Panc1 (cell line): ENCODE measurements at regions not wholly inside any gene's neighbourhood (a gene's known extent, or its start where the extent isn't known, plus 50 kb on each side); places are given as distances from the start of the nearest gene placed in this dataset.

Source experiments
- ATAC-seq: fragments of 200-7000 bp; cut with Tn5 transposase; 2 replicates; pipeline ENCODE4 v1.9.1; 2020; ENCODE audit warnings: mild to moderate bottlenecking, moderate library complexity
- BruUV-seq: library from RNA; stranded (reverse); fragments of 400-500 nt; replicated peaks from 2 replicates; lab custom pipeline; 2021; lab: Mats Ljungman, UMichigan
- CTCF ChIA-PET: fragments of 300-600 bp; sonication (Branson Sonifier 250); formaldehyde crosslinking; loops from one replicate; lab custom pipeline; 2022; ENCODE audit warnings: antibody characterized with exemption; lab: Charles Lee
- POLR2A ChIA-PET: fragments of 300-600 bp; sonication (Branson Sonifier 250); formaldehyde crosslinking; loops from one replicate; lab custom pipeline; 2022; ENCODE audit warnings: antibody characterized with exemption; lab: Charles Lee
- DNase-seq: peaks from one replicate; pipeline ENCODE4 v3.0.0-alpha.2; 2010; ENCODE audit warnings: low read depth, low spot score
- H3K27ac ChIP-seq: 2 replicates; pipeline ENCODE4 v1.5.1; 2011; ENCODE audit warnings: mild to moderate bottlenecking, low read length, inconsistent platforms
- H3K27me3 ChIP-seq: fragments of 200-500 bp; sonication (Bioruptor generic); 2 replicates; pipeline ENCODE4 v1.6.0; 2014; ENCODE audit warnings: low read length, inconsistent platforms; ENCODE audit not compliant: control insufficient read depth, insufficient read depth
- H3K36me3 ChIP-seq: fragments of 200-500 bp; sonication (Bioruptor generic); 2 replicates; pipeline ENCODE4 v1.5.1; 2014; ENCODE audit warnings: inconsistent platforms, mild to moderate bottlenecking, low read length, moderate library complexity; ENCODE audit not compliant: control insufficient read depth, insufficient read depth
- H3K4me1 ChIP-seq: 2 replicates; pipeline ENCODE4 v1.5.1; 2011; ENCODE audit warnings: inconsistent platforms, mild to moderate bottlenecking, low read length, moderate library complexity; ENCODE audit not compliant: control insufficient read depth, insufficient read depth
- H3K4me3 ChIP-seq, 2 experiments: 2 replicates each; pipeline ENCODE4 v1.5.1; 2011 to 2012; ENCODE audit warnings: low read depth in 2 of 2, low read length in 2 of 2, mild to moderate bottlenecking in 2 of 2, inconsistent platforms in 1 of 2, moderate library complexity in 1 of 2
- H3K9me3 ChIP-seq: fragments of 200-500 bp; sonication (Bioruptor generic); 2 replicates; pipeline ENCODE4 v1.5.1; 2014; ENCODE audit warnings: low read depth, mild to moderate bottlenecking, inconsistent platforms, low read length, moderate library complexity; ENCODE audit not compliant: control insufficient read depth, insufficient read depth
- CTCF ChIP-seq: fragments of 450-650 bp; IDR thresholded peaks from 2 replicates; pipeline ENCODE4 v1.5.1; 2017; ENCODE audit warnings: mild to moderate bottlenecking
- POLR2AphosphoS5 ChIP-seq: IDR thresholded peaks from 2 replicates; pipeline ENCODE4 v1.6.1; 2012; ENCODE audit warnings: mild to moderate bottlenecking, low read depth, low read length, moderate library complexity
- REST ChIP-seq, 2 experiments: IDR thresholded peaks; 2 replicates each; pipeline ENCODE4 v1.6.1; 2011 to 2012; ENCODE audit warnings: low read depth in 2 of 2, control low read depth in 1 of 2, low read length in 1 of 2, mild to moderate bottlenecking in 1 of 2, moderate library complexity in 1 of 2; ENCODE audit not compliant: insufficient read depth in 1 of 2
- SIN3A ChIP-seq: IDR thresholded peaks from 2 replicates; pipeline ENCODE4 v1.6.1; 2012; ENCODE audit warnings: low read depth, mild to moderate bottlenecking, low read length, moderate library complexity, borderline replicate concordance; ENCODE audit not compliant: insufficient read depth
- TCF7L2 ChIP-seq: IDR thresholded peaks from 2 replicates; pipeline ENCODE4 v1.6.1; 2011; ENCODE audit warnings: mild to moderate bottlenecking, low read depth, low read length, inconsistent platforms
- in situ Hi-C: cut with HindIII; loops from 2 replicates; pipeline ENCODE4 v1.10.0; 2016; ENCODE audit warnings: low sequenced_read_pairs, low pct_unique_long_range_greater_than_20kb
- intact Hi-C: fragments of 100-400 bp; cut with micrococcal nuclease; formaldehyde crosslinking; loops from one replicate; pipeline ENCODE4 v1.10.0; 2022; ENCODE audit not compliant: unreplicated experiment

DNA sequence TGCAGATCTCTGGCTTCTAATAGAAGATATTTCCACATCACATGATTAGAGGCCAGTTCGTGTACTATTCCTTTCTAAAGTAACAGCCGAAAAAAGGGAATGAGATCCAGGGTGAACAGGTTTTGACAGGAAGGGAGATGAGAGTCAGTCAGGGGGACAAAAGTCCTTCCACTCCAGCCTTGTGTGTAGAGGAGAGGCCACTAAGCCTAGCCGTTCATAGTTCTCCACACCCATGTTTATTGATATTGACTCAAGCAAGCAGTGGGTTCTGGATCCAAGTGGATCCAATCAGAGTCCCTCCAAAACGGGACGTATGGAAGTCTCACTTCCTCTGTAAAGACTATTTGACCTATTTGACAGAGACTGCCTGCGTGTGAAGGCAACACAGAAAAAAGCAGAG is 80.4 kb upstream of the LRIG1 start:
- DNase-seq (no peak), ATAC-seq (no peak)
- Histone ChIP-seq H3K27me3 (no peaks in the 10 kb centered on the region), H3K36me3 (no peaks in the 10 kb centered on the region), H3K27ac (no peak overlapping the region), H3K4me3 (no peak overlapping the region), H3K9me3 (no peaks in the 10 kb centered on the region), H3K4me1 (no peaks in the 10 kb centered on the region)
- ChIA-PET CTCF (no interaction called here), POLR2A (no interaction called here)
- in situ Hi-C loops: no loop called here
- TF ChIP-seq CTCF (no peak), POLR2AphosphoS5 (no peak), SIN3A (no peak), TCF7L2 (no peak), REST (IDR thresholded peaks at IDR 0.05; ENCODE audit: insufficient read depth in 1 of 2, low read depth in 2 of 2, low read length in 1 of 2) (no peak)
- no TSS peak for BruUV-seq
- intact Hi-C loops: no loop called here

DNA sequence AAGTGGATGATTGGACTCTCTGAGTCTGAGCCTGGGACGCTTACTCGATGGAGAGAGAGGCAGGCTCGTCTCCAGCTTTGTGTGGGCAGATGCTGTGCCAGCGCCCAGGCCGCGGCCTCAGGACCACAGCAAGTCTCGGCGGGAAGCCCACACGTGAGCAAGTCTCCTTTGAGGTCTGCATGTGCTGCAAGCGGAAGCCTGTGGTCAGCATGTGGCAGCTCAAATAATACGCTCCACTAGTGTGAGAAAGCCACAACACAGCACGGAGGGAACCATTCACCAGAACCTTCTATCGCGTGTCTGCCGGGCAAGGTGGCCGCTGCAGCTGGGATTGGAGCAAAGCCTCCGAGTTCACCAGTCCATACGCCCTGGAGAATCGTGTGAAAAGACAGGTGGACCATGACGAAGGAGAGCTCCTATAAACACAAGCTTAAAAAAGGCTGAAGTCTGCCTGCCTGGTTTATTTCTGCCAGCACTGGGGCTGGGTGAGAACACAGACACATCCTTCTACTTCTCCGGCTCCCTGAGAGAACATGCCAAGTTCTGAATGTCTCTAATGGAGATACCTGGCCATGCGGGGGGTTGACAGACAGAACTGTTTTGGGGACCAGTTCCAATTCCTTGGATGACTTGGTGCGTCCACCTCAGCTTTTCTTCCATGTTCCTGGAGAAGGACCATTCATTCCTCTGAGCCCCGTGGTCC is 82.0 kb upstream of the LRIG1 start:
- H3K36me3 ChIP-seq: no peaks in the 10 kb centered on the region
- no peak for TF ChIP-seq TCF7L2
- TF ChIP-seq REST (IDR thresholded peaks at IDR 0.05; ENCODE audit: insufficient read depth in 1 of 2, low read depth in 2 of 2, low read length in 1 of 2): no peak
- TF ChIP-seq POLR2AphosphoS5: no peak
- no peak for TF ChIP-seq CTCF
- TF ChIP-seq SIN3A: no peak
- ChIA-PET CTCF (no interaction called here), POLR2A (no interaction called here)
- no peaks in the 10 kb centered on the region for H3K27me3 ChIP-seq
- no peak overlapping the region for H3K27ac ChIP-seq
- H3K4me1 ChIP-seq: no peaks in the 10 kb centered on the region
- intact Hi-C loops: no loop called here
- ATAC-seq (no peak), DNase-seq (no peak)
- H3K4me3 ChIP-seq: no peak overlapping the region
- BruUV-seq: no TSS peak
- no peaks in the 10 kb centered on the region for H3K9me3 ChIP-seq
- in situ Hi-C loops: no loop called here
